NCI-H2196 (cell line): ENCODE measurements at regions not wholly inside any gene's neighbourhood (a gene's known extent, or its start where the extent isn't known, plus 50 kb on each side); places are given as distances from the start of the nearest gene placed in this dataset.
A peak's percentile ranks its signal among the peaks of the same experiment; 100 is the strongest.

Experiments used
- DNase-seq: peaks from one replicate; lab custom pipeline; 2025; ENCODE audit not compliant: unreplicated experiment; lab: John Stamatoyannopoulos, UW

- no peak for DNase-seq
Observed at GRCh38 chr2:191514613-191515012, 163.3 kb upstream of the NABP1 start.

GRCh38 chr2:191515551-191515950 is 162.4 kb upstream of the NABP1 start:
- no peak for DNase-seq

GRCh38 chr2:191516260-191516659 is 161.7 kb upstream of the NABP1 start:
- DNase-seq: no peak

GRCh38 chr2:191521608-191522208 is 156.2 kb upstream of the NABP1 start:
- peak; percentile 47 for DNase-seq

- DNase-seq: no peak
Observed at GRCh38 chr2:191522478-191523120, 155.3 kb upstream of the NABP1 start.

GRCh38 chr2:191526091-191526490 is 151.8 kb upstream of the NABP1 start:
- no peak for DNase-seq

- no peak for DNase-seq
Observed at GRCh38 chr2:191526536-191526935, 151.4 kb upstream of the NABP1 start.

GRCh38 chr2:191526953-191527556 is 150.9 kb upstream of the NABP1 start:
- no peak for DNase-seq

- no peak for DNase-seq
Observed at GRCh38 chr2:191530618-191531017, 147.3 kb upstream of the NABP1 start.

- no peak for DNase-seq
Observed at GRCh38 chr2:191533693-191534180, 144.2 kb upstream of the NABP1 start.

- no peak for DNase-seq
Observed at GRCh38 chr2:191537921-191538320, 140.0 kb upstream of the NABP1 start.

- no peak for DNase-seq
Observed at GRCh38 chr2:191538334-191538903, 139.5 kb upstream of the NABP1 start.

- peak; percentile 16 for DNase-seq
Observed at GRCh38 chr2:191539068-191539467, 138.9 kb upstream of the NABP1 start.

- no peak for DNase-seq
Observed at GRCh38 chr2:191540681-191541080, 137.3 kb upstream of the NABP1 start.

GRCh38 chr2:191543708-191544107 is 134.2 kb upstream of the NABP1 start:
- DNase-seq: no peak

- DNase-seq: no peak
Observed at GRCh38 chr2:191544461-191545062, 133.4 kb upstream of the NABP1 start.

- no peak for DNase-seq
Observed at GRCh38 chr2:191545361-191545760, 132.6 kb upstream of the NABP1 start.

- no peak for DNase-seq
Observed at GRCh38 chr2:191552066-191552465, 125.9 kb upstream of the NABP1 start.

GRCh38 chr2:191554240-191554639 is 123.7 kb upstream of the NABP1 start:
- no peak for DNase-seq

GRCh38 chr2:191555092-191555742 is 122.7 kb upstream of the NABP1 start:
- peak; percentile 79 for DNase-seq

GRCh38 chr2:191556463-191556862 is 121.5 kb upstream of the NABP1 start:
- no peak for DNase-seq
